ENCODE measurements at regions not wholly inside any gene's neighbourhood (a gene's known extent, or its start where the extent isn't known, plus 50 kb on each side); places are given as distances from the start of the nearest gene placed in this dataset.

DNA sequence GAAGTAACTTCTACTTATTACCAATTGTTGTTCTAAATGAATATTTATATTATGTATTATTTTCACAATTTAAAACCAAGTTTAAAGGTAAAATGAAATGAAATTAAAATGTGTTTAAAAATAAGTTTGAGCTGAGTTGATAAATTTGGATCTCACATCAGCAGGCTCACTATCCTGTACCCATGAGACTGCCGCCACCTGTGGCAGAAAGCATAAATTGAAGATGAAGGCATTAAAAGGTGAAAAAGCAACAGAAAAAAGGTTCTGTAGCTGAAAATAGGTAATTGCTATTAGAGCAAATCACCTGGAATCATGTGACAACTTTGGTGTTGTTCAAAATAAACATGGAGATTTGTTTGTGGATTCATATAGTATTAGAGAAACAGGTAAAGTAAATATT, 133.0 kb upstream of the CADM2 start:
- DNase-seq (ENCODE audit: low spot score) (no peak), ATAC-seq (no peak)
- H3K27ac Mint-ChIP-seq: no peak overlapping the region
- H3K9me3 Mint-ChIP-seq: peaks cover 4% of the 10 kb centered on the region
- no peaks in the 10 kb centered on the region for H3K27me3 Mint-ChIP-seq
- no peak overlapping the region for H3K4me3 Mint-ChIP-seq
- no peaks in the 10 kb centered on the region for H3K4me1 Mint-ChIP-seq (ENCODE audit: low read depth in 2 of 2)
- H3K36me3 Mint-ChIP-seq: no peaks in the 10 kb centered on the region

DNA sequence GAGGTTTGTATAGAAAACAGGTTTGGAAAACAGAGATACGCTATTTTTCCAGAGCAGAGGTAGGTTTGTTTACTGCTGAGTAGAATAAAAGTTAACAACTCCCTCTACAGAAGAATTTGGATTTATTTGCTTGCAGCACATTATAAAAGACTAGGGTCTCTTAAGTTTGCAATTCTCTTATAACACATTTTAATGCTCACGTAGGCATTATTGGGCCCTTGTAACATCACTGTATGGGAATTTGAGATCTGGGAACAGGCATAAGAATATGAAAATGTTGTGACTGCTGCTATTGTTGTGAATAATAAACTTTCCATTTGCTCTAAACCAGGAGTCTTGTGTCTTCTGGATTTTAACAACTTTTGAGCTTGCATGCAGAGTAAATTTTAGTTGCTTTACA, 128.3 kb upstream of the CADM2 start:
- Mint-ChIP-seq H3K4me1 (ENCODE audit: low read depth in 2 of 2) (no peaks in the 10 kb centered on the region), H3K27me3 (no peaks in the 10 kb centered on the region), H3K4me3 (no peak overlapping the region), H3K27ac (no peak overlapping the region), H3K9me3 (peaks cover 5% of the 10 kb centered on the region), H3K36me3 (peaks cover 5% of the 10 kb centered on the region)
- ATAC-seq (no peak), DNase-seq (ENCODE audit: low spot score) (no peak)

GRCh38 chr3:84835366-84835765, 123.4 kb upstream of the CADM2 start:
- peaks cover 9% of the 10 kb centered on the region for H3K9me3 Mint-ChIP-seq
- no peaks in the 10 kb centered on the region for H3K4me1 Mint-ChIP-seq (ENCODE audit: low read depth in 2 of 2)
- no peak overlapping the region for H3K27ac Mint-ChIP-seq
- DNase-seq (ENCODE audit: low spot score) (no peak), ATAC-seq (no peak)
- no peak overlapping the region for H3K4me3 Mint-ChIP-seq
- peaks cover 5% of the 10 kb centered on the region for H3K36me3 Mint-ChIP-seq
- no peaks in the 10 kb centered on the region for H3K27me3 Mint-ChIP-seq

DNA sequence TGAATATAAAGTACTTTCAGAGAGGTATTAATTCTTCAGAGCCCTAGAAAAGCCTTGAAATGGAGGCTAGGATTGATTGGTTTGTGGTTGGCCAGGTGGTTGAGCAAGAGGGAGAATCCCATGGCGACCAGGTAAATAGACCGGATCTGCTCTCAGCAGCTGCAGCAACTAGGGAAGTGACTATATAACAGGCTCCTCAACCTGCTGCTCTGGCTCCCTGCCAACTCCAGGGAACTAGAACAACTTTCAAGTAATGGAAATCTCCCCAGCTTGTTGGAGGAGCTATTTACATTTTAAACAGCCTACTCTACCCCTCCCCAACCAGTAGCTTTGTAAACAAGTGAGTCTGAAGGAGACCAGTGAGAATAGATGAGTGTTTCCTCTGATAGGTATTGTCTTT, 121.8 kb upstream of the CADM2 start:
- no peaks in the 10 kb centered on the region for H3K27me3 Mint-ChIP-seq
- H3K9me3 Mint-ChIP-seq: peaks cover 12% of the 10 kb centered on the region
- no peak for ATAC-seq

DNA sequence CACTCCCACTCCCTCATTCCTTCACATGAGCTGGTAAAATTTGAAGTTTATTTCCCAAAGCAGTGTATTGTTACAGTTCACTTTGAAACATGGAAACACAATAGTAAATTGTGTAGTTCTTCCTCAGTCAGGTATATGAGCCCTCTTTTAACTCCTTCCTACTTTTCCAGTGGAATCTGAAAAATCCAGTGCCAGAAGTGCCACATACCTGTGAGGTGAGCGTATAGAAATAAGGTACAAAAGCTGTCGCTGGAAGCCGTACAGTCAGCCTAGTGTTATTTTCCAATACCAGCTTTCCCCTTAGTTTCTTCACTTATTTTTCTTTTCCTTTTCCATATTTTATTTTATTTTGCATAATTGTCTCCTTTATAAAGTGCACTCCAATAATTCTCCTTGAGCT, 81.7 kb upstream of the CADM2 start:
- no peak overlapping the region for H3K27ac Mint-ChIP-seq
- H3K9me3 Mint-ChIP-seq: peaks cover 34% of the 10 kb centered on the region
- no peaks in the 10 kb centered on the region for H3K27me3 Mint-ChIP-seq
- H3K36me3 Mint-ChIP-seq: peaks cover 21% of the 10 kb centered on the region
- H3K4me1 Mint-ChIP-seq (ENCODE audit: low read depth in 2 of 2): no peaks in the 10 kb centered on the region
- ATAC-seq (no peak), DNase-seq (ENCODE audit: low spot score) (no peak)
- H3K4me3 Mint-ChIP-seq: no peak overlapping the region

More for the DNA sequence above, 121.8 kb upstream of the CADM2 start:
- Mint-ChIP-seq H3K4me3 (no peak overlapping the region), H3K36me3 (peaks cover 5% of the 10 kb centered on the region), H3K27ac (no peak overlapping the region), H3K4me1 (ENCODE audit: low read depth in 2 of 2) (no peaks in the 10 kb centered on the region)
- no peak for DNase-seq (ENCODE audit: low spot score)

GRCh38 chr3:84881288-84881687, 77.5 kb upstream of the CADM2 start:
- Mint-ChIP-seq H3K36me3 (peaks cover 16% of the 10 kb centered on the region), H3K4me1 (ENCODE audit: low read depth in 2 of 2) (no peaks in the 10 kb centered on the region), H3K9me3 (peaks cover 29% of the 10 kb centered on the region), H3K4me3 (no peak overlapping the region), H3K27ac (no peak overlapping the region), H3K27me3 (no peaks in the 10 kb centered on the region)
- no peak for DNase-seq (ENCODE audit: low spot score)
- no peak for ATAC-seq

DNA sequence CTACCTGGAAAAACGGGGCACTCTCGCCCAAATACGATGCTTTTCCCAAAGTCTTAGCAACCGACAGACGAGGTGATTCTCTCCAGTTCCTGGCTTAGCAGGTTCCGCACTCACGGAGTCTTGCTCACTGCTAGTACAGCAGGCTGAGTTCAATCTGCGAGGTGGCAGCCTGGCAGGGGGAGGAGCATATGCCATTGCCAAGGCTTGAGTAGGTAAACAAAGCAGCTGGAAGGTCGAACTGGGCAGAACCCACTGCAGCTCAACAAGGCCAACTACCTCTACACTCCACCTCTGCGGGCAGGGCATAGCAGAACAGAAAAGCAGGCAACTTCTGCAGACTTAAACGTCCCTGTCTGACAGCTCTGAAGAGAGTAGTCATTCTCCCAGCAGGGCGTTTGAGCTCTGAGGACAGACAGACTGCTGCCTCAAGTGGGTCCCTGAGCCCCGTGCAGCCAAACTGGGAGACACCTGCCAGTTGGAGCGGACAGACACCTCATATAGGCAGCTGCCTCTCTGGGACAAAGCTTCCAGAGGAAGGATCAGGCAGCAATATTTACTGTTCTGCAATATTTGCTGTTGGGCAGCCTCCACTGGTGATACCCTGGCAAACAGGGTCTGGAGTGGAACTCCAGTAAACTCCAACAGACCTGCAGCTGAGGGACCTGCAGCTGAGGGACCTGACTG, 73.4 kb upstream of the CADM2 start:
- H3K27ac Mint-ChIP-seq: no peak overlapping the region
- ATAC-seq (no peak), DNase-seq (ENCODE audit: low spot score) (no peak)
- H3K4me3 Mint-ChIP-seq: no peak overlapping the region
- no peaks in the 10 kb centered on the region for H3K4me1 Mint-ChIP-seq (ENCODE audit: low read depth in 2 of 2)
- no peaks in the 10 kb centered on the region for H3K27me3 Mint-ChIP-seq
- H3K9me3 Mint-ChIP-seq: peaks cover 33% of the 10 kb centered on the region
- H3K36me3 Mint-ChIP-seq: peaks cover 8% of the 10 kb centered on the region

GRCh38 chr3:84891851-84892250, 66.9 kb upstream of the CADM2 start:
- no peak for DNase-seq (ENCODE audit: low spot score)
- Mint-ChIP-seq H3K27me3 (no peaks in the 10 kb centered on the region), H3K36me3 (peaks cover 12% of the 10 kb centered on the region), H3K4me1 (ENCODE audit: low read depth in 2 of 2) (no peaks in the 10 kb centered on the region), H3K9me3 (peaks cover 35% of the 10 kb centered on the region), H3K27ac (no peak overlapping the region), H3K4me3 (no peak overlapping the region)
- ATAC-seq: no peak

GRCh38 chr3:84893211-84893610, 65.6 kb upstream of the CADM2 start:
- Mint-ChIP-seq H3K27ac (no peak overlapping the region), H3K27me3 (no peaks in the 10 kb centered on the region), H3K4me3 (no peak overlapping the region), H3K4me1 (ENCODE audit: low read depth in 2 of 2) (no peaks in the 10 kb centered on the region), H3K9me3 (peaks cover 29% of the 10 kb centered on the region), H3K36me3 (peaks cover 9% of the 10 kb centered on the region)
- ATAC-seq (no peak), DNase-seq (ENCODE audit: low spot score) (no peak)

DNA sequence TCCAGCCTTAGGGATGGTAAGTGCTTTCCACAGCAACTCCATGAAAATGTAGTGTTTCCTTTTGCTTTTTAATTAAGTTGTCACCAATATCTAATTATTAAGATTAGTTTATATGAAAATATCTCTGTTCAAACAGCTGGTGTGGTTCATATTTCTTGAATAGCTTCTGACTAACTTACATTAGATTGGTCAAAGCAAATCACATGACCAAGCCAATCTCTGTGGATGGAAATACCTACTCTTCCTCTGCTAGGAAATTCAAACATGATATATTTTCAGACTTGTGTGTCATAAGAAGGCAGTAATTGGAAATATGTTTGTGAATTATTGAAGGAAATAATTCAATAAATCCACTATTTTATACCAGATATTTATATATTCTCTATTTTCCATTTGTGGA, 54.6 kb upstream of the CADM2 start:
- no peak overlapping the region for H3K27ac Mint-ChIP-seq
- ATAC-seq: no peak
- no peak overlapping the region for H3K4me3 Mint-ChIP-seq
- H3K9me3 Mint-ChIP-seq: peaks cover 9% of the 10 kb centered on the region
- H3K36me3 Mint-ChIP-seq: peaks cover 4% of the 10 kb centered on the region
- no peak for DNase-seq (ENCODE audit: low spot score)
- no peaks in the 10 kb centered on the region for H3K4me1 Mint-ChIP-seq (ENCODE audit: low read depth in 2 of 2)
- H3K27me3 Mint-ChIP-seq: no peaks in the 10 kb centered on the region

DNA sequence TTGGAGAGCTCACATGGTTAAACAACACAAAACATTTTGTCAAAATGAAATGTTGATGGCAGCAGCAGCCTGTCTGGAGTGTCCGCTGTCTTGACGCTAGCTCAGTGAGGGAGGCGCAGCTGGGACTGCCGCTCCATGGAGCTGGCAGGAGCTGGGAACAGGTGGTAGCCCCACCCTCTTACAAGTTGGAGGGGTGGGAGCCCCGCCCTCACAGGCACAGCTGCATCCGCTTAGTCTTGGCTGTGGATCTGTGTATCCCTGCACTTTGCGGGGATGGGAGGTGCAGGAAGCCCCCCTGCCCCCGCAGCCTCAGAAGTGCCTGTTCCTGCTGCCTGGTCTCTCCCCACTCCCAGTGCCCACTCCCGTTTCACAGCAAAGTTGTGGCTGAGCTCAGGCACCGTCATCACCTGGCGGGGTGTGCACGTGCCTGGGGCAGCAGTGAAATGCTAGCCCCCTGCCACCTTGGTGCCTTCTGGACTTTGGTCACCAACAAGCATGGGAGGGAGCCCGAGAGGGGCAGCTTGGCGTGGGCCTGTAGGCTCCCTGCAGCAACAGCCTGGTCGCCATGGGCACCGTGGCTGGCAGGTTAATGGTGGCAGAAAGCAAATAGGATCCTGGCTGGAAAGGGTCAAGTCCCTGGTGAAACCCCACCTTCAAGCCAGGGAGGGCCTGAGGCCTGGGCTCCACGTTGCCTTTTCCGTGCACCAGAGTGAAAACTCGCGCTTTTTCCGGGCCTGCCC, 53.8 kb upstream of the CADM2 start:
- H3K27ac Mint-ChIP-seq: no peak overlapping the region

DNA sequence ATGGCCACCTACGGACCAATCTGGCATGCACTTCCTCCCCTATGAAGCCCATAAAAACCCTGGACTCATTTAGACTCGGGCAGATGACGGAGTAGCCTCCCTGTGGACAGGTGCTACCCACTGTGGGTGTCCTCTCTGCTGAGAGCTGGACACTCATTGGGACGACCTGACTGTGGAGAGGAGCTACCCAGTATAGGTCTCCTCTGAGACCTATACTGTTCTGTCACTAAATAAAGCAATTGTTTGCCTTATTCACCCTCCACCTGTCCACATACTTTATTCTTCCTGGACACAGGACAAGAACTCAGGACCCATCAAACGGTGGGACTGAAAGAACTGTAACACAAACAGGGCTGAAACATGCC, 53.3 kb upstream of the CADM2 start:
- DNase-seq (ENCODE audit: low spot score) (no peak), ATAC-seq (no peak)
- peaks cover under 1% of the 10 kb centered on the region for H3K36me3 Mint-ChIP-seq
- H3K9me3 Mint-ChIP-seq: peaks cover 4% of the 10 kb centered on the region
- H3K4me3 Mint-ChIP-seq: no peak overlapping the region
- no peaks in the 10 kb centered on the region for H3K4me1 Mint-ChIP-seq (ENCODE audit: low read depth in 2 of 2)
- H3K27ac Mint-ChIP-seq: no peak overlapping the region
- no peaks in the 10 kb centered on the region for H3K27me3 Mint-ChIP-seq

More for the DNA sequence above, 53.8 kb upstream of the CADM2 start:
- no peak for DNase-seq (ENCODE audit: low spot score)
- no peaks in the 10 kb centered on the region for H3K4me1 Mint-ChIP-seq (ENCODE audit: low read depth in 2 of 2)
- peaks cover 4% of the 10 kb centered on the region for H3K36me3 Mint-ChIP-seq
- ATAC-seq: no peak
- no peak overlapping the region for H3K4me3 Mint-ChIP-seq
- H3K9me3 Mint-ChIP-seq: peaks cover 4% of the 10 kb centered on the region
- no peaks in the 10 kb centered on the region for H3K27me3 Mint-ChIP-seq

DNA sequence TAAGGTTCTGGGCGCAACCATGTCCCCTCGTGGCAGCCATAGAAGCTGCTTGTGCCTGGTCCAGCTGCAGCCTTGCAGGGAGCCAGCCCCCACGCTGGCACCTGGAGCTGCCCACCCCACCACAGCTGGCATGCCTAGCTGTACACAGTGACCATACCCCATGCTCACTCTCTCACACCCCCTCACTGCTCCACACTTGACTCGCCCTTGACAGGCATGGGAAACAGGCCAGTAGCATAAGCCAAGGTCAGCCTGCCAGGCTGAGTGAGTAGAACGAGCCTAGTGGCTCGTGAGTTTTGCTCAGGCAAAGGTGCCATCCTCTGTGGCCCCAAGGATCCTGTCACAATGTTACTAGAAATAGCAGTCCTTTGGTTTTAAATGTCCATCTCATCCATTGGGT, 52.7 kb upstream of the CADM2 start:
- Mint-ChIP-seq H3K4me1 (ENCODE audit: low read depth in 2 of 2) (no peaks in the 10 kb centered on the region), H3K27me3 (no peaks in the 10 kb centered on the region), H3K4me3 (no peak overlapping the region), H3K9me3 (peaks cover 4% of the 10 kb centered on the region), H3K36me3 (no peaks in the 10 kb centered on the region), H3K27ac (no peak overlapping the region)
- ATAC-seq (peak in 1 of 2 donors; percentile 33), DNase-seq (ENCODE audit: low spot score) (no peak)

All from natural killer cell treated with Interleukin-12 subunit alpha and Interleukin-12 subunit beta and Interleukin-15 and Interleukin-18, amount 100 ng/mL, for 72 hours (primary cell).